Activated CD8-positive, alpha-beta memory T cell treated with anti-CD3 and anti-CD28 coated beads for 1 hour (primary cell): ENCODE measurements at regions not wholly inside any gene's neighbourhood (a gene's known extent, or its start where the extent isn't known, plus 50 kb on each side); places are given as distances from the start of the nearest gene placed in this dataset.

Source experiments
- DNase-seq, 2 donors: peaks; one replicate each; pipeline ENCODE4 v3.0.0-alpha.2; 2020; ENCODE audit warnings: low read depth in 1 of 2; ENCODE audit errors: extremely low read depth in 1 of 2

- DNase-seq, result no peak
Observed at GRCh38 chr7:22589641-22590201, 89.7 kb upstream of the STEAP1B start.

- DNase-seq, result no peak
Observed at GRCh38 chr7:22588351-22588750, 88.4 kb upstream of the STEAP1B start.

GRCh38 chr7:22587322-22587721 lies 87.3 kb upstream of the STEAP1B start:
- no peak for DNase-seq

- DNase-seq, result no peak
Observed at GRCh38 chr7:22586786-22587140, 86.8 kb upstream of the STEAP1B start.

GRCh38 chr7:22586101-22586785 lies 86.3 kb upstream of the STEAP1B start:
- DNase-seq, result no peak

GRCh38 chr7:22584179-22584578 lies 84.2 kb upstream of the STEAP1B start:
- no peak for DNase-seq

GRCh38 chr7:22582863-22583622 lies 83.1 kb upstream of the STEAP1B start:
- DNase-seq, result no peak

- no peak for DNase-seq
Observed at GRCh38 chr7:22581099-22581498, 81.1 kb upstream of the STEAP1B start.

GRCh38 chr7:22579961-22580360 lies 80.0 kb upstream of the STEAP1B start:
- no peak for DNase-seq

GRCh38 chr7:22578007-22578733 lies 78.2 kb upstream of the STEAP1B start:
- no peak for DNase-seq

- no peak for DNase-seq
Observed at GRCh38 chr7:22577470-22578001, 77.5 kb upstream of the STEAP1B start.

GRCh38 chr7:22576612-22577469 lies 76.9 kb upstream of the STEAP1B start:
- DNase-seq, result no peak

- no peak for DNase-seq
Observed at GRCh38 chr7:22574754-22575520, 74.9 kb upstream of the STEAP1B start.

- DNase-seq, result no peak
Observed at GRCh38 chr7:22572937-22573336, 72.9 kb upstream of the STEAP1B start.

- no peak for DNase-seq
Observed at GRCh38 chr7:22572292-22572691, 72.3 kb upstream of the STEAP1B start.

GRCh38 chr7:22571766-22572165 lies 71.8 kb upstream of the STEAP1B start:
- DNase-seq, result no peak

- DNase-seq, result no peak
Observed at GRCh38 chr7:22569586-22570321, 69.8 kb upstream of the STEAP1B start.

GRCh38 chr7:22566592-22566991 lies 66.6 kb upstream of the STEAP1B start:
- DNase-seq, result no peak

GRCh38 chr7:22566176-22566575 lies 66.2 kb upstream of the STEAP1B start:
- DNase-seq, result no peak
